ENCODE measurements at regions not wholly inside any gene's neighbourhood (a gene's known extent, or its start where the extent isn't known, plus 50 kb on each side); places are given as distances from the start of the nearest gene placed in this dataset.

- Histone ChIP-seq H3K4me1 (no peaks in the 10 kb centered on the region), H3K27me3 (no peaks in the 10 kb centered on the region)
- intact Hi-C loops (cut with DNase I; ENCODE audit: low total_unique reads): no loop called here
Measured at GRCh38 chr2:44077942-44078511, 82.2 kb upstream of the LRPPRC start.

GRCh38 chr2:44079686-44080085 is 83.9 kb upstream of the LRPPRC start:
- no peaks in the 10 kb centered on the region for H3K27me3 ChIP-seq
- no peaks in the 10 kb centered on the region for H3K9me3 ChIP-seq
- no peak overlapping the region for H3K27ac ChIP-seq
- DNase-seq (ENCODE audit: low spot score in 2 of 2): no peak
- no peak overlapping the region for H3K4me3 ChIP-seq
- intact Hi-C loops (cut with DNase I; ENCODE audit: low total_unique reads): loop anchor here (5.0 kb wide), 1 partner anchor 1463 kb away; no protein-coding TSS in a partner anchor
- no peak for TF ChIP-seq POLR2AphosphoS5 (IDR thresholded peaks at IDR 0.05)
- TF ChIP-seq POLR2A (IDR thresholded peaks at IDR 0.05): no peak
- no peak for TF ChIP-seq CTCF (IDR thresholded peaks at IDR 0.05)
- H3K36me3 ChIP-seq: no peaks in the 10 kb centered on the region
- H3K4me1 ChIP-seq: no peaks in the 10 kb centered on the region

More at GRCh38 chr2:44077942-44078511, 82.2 kb upstream of the LRPPRC start:
- Histone ChIP-seq H3K4me3 (no peak overlapping the region), H3K9me3 (no peaks in the 10 kb centered on the region), H3K27ac (no peak overlapping the region), H3K36me3 (no peaks in the 10 kb centered on the region)
- DNase-seq (ENCODE audit: low spot score in 2 of 2): no peak
- no peak for TF ChIP-seq POLR2AphosphoS5 (IDR thresholded peaks at IDR 0.05)
- TF ChIP-seq CTCF (IDR thresholded peaks at IDR 0.05): no peak
- no peak for TF ChIP-seq POLR2A (IDR thresholded peaks at IDR 0.05)

- Histone ChIP-seq H3K4me1 (no peaks in the 10 kb centered on the region), H3K27me3 (no peaks in the 10 kb centered on the region), H3K27ac (no peak overlapping the region), H3K36me3 (no peaks in the 10 kb centered on the region), H3K9me3 (no peaks in the 10 kb centered on the region), H3K4me3 (no peak overlapping the region)
- no peak for TF ChIP-seq POLR2AphosphoS5 (IDR thresholded peaks at IDR 0.05)
- no peak for TF ChIP-seq CTCF (IDR thresholded peaks at IDR 0.05)
- TF ChIP-seq POLR2A (IDR thresholded peaks at IDR 0.05): no peak
- DNase-seq (ENCODE audit: low spot score in 2 of 2): no peak
- intact Hi-C loops (cut with DNase I; ENCODE audit: low total_unique reads): loop anchor here (5.0 kb wide), 1 partner anchor 1459 kb away; no protein-coding TSS in a partner anchor
Measured at GRCh38 chr2:44083054-44083453, 85.6 kb upstream of the PPM1B start.

- TF ChIP-seq CTCF (IDR thresholded peaks at IDR 0.05) (no peak), POLR2AphosphoS5 (IDR thresholded peaks at IDR 0.05) (no peak), POLR2A (IDR thresholded peaks at IDR 0.05) (no peak)
- no peak overlapping the region for H3K4me3 ChIP-seq
Measured at GRCh38 chr2:44084850-44085249, 83.8 kb upstream of the PPM1B start.

GRCh38 chr2:44086629-44087028 is 82.0 kb upstream of the PPM1B start:
- H3K27me3 ChIP-seq: no peaks in the 10 kb centered on the region
- no peaks in the 10 kb centered on the region for H3K36me3 ChIP-seq
- no peaks in the 10 kb centered on the region for H3K9me3 ChIP-seq
- H3K4me1 ChIP-seq: no peaks in the 10 kb centered on the region
- DNase-seq (ENCODE audit: low spot score in 2 of 2): no peak
- intact Hi-C loops (cut with DNase I; ENCODE audit: low total_unique reads): no loop called here
- TF ChIP-seq POLR2AphosphoS5 (IDR thresholded peaks at IDR 0.05): no peak
- no peak overlapping the region for H3K27ac ChIP-seq
- peak overlapping the region; percentile 27 to 60 (median 39) for H3K4me3 ChIP-seq

More at GRCh38 chr2:44084850-44085249, 83.8 kb upstream of the PPM1B start:
- no peaks in the 10 kb centered on the region for H3K4me1 ChIP-seq
- H3K36me3 ChIP-seq: no peaks in the 10 kb centered on the region
- no peak overlapping the region for H3K27ac ChIP-seq
- intact Hi-C loops (cut with DNase I; ENCODE audit: low total_unique reads): loop anchor here (5.0 kb wide), 1 partner anchor 1457 kb away; no protein-coding TSS in a partner anchor
- H3K27me3 ChIP-seq: no peaks in the 10 kb centered on the region
- DNase-seq (ENCODE audit: low spot score in 2 of 2): no peak
- no peaks in the 10 kb centered on the region for H3K9me3 ChIP-seq
